ENCODE measurements at regions not wholly inside any gene's neighbourhood (a gene's known extent, or its start where the extent isn't known, plus 50 kb on each side); places are given as distances from the start of the nearest gene placed in this dataset.

DNA sequence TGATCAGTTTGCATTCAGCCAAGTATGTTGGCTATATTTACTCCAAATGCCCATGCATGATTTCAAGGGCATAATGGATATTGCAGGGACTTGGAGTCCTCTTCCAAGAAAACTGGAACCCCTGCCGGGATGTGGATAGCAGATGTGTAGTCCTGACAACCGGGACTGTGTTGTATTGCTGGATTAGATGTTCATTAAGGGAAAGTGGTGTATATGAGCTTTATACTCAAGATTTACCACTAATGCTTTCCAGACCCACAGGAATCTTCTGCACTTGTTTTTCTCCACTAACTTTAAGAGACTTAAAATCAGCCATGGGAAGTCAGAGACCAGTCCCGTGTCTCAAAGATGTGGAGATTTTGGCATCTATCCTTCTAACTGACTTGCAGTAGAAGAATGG is 770.9 kb downstream of the HDGFL1 start:
- Mint-ChIP-seq H3K4me3 (no peak overlapping the region), H3K4me1 (no peaks in the 10 kb centered on the region), H3K36me3 (no peaks in the 10 kb centered on the region), H3K9me3 (no peaks in the 10 kb centered on the region), H3K27ac (no peak overlapping the region), H3K27me3 (no peaks in the 10 kb centered on the region)
- DNase-seq, result no peak

DNA sequence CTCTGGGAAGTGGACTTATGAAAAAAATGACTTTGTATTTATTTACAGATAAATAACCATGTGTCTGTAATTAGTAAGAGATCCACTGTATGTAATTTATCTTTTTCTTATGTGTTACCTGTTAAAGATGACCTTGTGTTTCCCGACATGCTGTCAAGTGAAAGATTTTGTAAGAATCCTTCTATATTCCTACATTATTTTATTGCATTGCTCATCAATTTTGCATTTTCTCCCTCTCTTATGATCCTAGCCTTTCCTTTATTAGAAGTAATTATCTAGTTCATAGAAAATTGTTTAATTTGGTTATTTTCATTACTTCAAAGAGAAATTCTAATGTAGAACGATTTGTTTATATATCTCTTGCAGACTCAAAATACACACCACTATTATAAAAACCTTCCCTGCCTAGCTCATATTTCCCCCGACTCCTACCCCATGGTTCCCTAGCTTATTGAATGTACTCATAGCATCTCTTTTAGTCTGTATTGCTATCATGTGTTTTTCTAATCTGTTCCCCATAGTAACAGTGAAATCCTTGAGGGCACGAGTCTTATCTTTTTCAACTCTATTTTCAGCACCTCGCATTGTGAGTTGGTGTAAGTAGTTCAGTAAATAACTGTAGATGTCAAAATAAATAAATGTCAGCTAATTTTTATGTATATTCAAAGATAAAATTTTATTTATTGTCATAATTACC is 774.4 kb downstream of the HDGFL1 start:
- H3K27me3 Mint-ChIP-seq, result no peaks in the 10 kb centered on the region
- H3K4me1 Mint-ChIP-seq, result no peaks in the 10 kb centered on the region
- no peaks in the 10 kb centered on the region for H3K36me3 Mint-ChIP-seq
- no peak overlapping the region for H3K27ac Mint-ChIP-seq
- no peak for DNase-seq
- H3K9me3 Mint-ChIP-seq, result no peaks in the 10 kb centered on the region
- no peak overlapping the region for H3K4me3 Mint-ChIP-seq

- Mint-ChIP-seq H3K9me3 (no peaks in the 10 kb centered on the region), H3K27ac (no peak overlapping the region), H3K4me3 (no peak overlapping the region), H3K4me1 (no peaks in the 10 kb centered on the region), H3K27me3 (no peaks in the 10 kb centered on the region), H3K36me3 (no peaks in the 10 kb centered on the region)
- no peak for DNase-seq
These were observed 777.8 kb upstream of the NRSN1 start for GRCh38 chr6:23348185-23348584.

DNA sequence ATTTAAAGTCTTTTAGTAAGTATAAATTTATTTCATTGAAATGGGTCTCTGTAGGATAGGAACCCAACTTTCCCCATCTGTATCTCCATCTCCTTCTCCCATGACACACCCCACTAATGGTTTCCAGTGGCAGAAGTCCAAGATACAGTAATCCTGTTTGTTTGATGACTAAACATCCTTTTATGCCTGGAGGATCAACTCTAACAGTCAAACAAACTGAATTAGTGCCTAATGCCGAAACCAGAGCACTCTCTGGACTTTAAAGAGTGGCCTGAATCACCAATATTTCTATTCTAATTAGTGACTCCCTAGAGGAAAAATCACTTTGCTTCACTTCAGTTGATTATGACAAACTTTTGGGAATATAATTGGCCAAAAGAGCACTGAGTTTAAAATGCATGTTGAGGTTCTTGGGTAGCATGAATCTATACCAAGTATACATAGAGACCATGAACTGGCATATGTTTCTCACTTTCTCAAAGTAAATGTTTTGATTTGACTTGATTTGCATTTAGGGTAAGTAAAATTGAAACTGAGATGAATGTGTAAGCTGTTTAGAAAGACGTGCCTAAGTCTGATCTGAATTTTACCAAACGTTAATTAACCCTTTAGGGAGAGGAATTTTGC is 776.4 kb upstream of the NRSN1 start:
- H3K27me3 Mint-ChIP-seq, result no peaks in the 10 kb centered on the region
- H3K9me3 Mint-ChIP-seq, result no peaks in the 10 kb centered on the region
- no peaks in the 10 kb centered on the region for H3K36me3 Mint-ChIP-seq
- no peak overlapping the region for H3K27ac Mint-ChIP-seq
- no peak overlapping the region for H3K4me3 Mint-ChIP-seq
- H3K4me1 Mint-ChIP-seq, result no peaks in the 10 kb centered on the region
- DNase-seq, result no peak

- Mint-ChIP-seq H3K9me3 (no peaks in the 10 kb centered on the region), H3K4me3 (no peak overlapping the region), H3K4me1 (no peaks in the 10 kb centered on the region), H3K27me3 (no peaks in the 10 kb centered on the region), H3K27ac (no peak overlapping the region), H3K36me3 (no peaks in the 10 kb centered on the region)
- DNase-seq, result no peak
These were observed 775.1 kb upstream of the NRSN1 start for GRCh38 chr6:23350752-23351453.

DNA sequence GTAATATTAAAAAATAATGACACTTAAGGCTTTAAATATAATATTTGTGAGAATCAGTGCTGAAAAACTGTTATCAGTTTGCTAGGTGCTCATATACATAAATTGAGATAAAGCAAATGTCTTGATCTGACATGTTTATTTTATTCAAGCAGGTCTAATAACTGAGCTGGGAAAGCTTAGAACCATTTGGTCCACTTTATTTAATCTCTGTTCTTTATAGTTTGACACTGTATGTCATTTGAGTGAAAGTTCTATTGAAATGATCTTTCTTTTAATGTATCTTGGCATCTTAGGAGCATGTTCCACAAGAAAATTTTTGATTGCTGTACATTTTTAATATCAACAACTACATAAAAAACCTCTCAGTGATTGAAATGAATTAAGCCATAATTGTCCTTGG is 772.0 kb upstream of the NRSN1 start:
- peaks cover 4% of the 10 kb centered on the region for H3K9me3 Mint-ChIP-seq
- no peak overlapping the region for H3K4me3 Mint-ChIP-seq
- H3K27me3 Mint-ChIP-seq, result no peaks in the 10 kb centered on the region
- H3K36me3 Mint-ChIP-seq, result no peaks in the 10 kb centered on the region
- DNase-seq, result no peak
- H3K27ac Mint-ChIP-seq, result no peak overlapping the region
- H3K4me1 Mint-ChIP-seq, result no peaks in the 10 kb centered on the region

DNA sequence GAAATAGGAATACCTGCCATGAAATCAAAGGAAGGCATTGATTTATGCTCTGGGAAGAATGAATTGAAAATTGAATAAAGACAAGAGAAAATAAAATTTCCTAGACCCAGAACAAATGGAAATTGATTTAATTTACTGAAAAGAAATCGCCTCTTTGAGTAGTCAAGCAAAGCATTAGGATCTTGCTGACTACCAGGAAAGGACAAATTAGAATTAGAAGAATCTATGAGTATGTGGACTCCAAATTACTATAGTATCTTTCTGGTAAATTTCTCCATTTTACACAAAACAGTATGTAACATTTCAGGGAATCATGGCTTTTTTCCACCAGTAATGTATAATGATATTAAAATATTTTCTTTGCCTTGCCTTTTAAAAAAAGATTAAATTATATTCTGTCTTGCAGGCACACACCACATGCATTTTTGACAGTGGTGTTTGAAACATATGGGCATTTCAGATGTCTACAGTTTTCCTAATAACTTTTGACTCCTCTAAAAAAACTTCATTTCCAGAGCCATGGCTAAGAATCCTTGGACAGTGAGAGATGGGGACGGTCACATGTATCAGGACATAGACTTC is 768.7 kb upstream of the NRSN1 start:
- no peak overlapping the region for H3K4me3 Mint-ChIP-seq
- H3K9me3 Mint-ChIP-seq, result peaks cover 7% of the 10 kb centered on the region
- no peak overlapping the region for H3K27ac Mint-ChIP-seq
- no peak for DNase-seq
- no peaks in the 10 kb centered on the region for H3K4me1 Mint-ChIP-seq
- H3K27me3 Mint-ChIP-seq, result no peaks in the 10 kb centered on the region
- H3K36me3 Mint-ChIP-seq, result no peaks in the 10 kb centered on the region

- H3K27ac Mint-ChIP-seq, result no peak overlapping the region
- no peak for DNase-seq
- no peak overlapping the region for H3K4me3 Mint-ChIP-seq
- H3K4me1 Mint-ChIP-seq, result no peaks in the 10 kb centered on the region
- peaks cover 3% of the 10 kb centered on the region for H3K27me3 Mint-ChIP-seq
- peaks cover 4% of the 10 kb centered on the region for H3K9me3 Mint-ChIP-seq
- no peaks in the 10 kb centered on the region for H3K36me3 Mint-ChIP-seq
These were observed 760.3 kb upstream of the NRSN1 start for GRCh38 chr6:23365732-23366131.

DNA sequence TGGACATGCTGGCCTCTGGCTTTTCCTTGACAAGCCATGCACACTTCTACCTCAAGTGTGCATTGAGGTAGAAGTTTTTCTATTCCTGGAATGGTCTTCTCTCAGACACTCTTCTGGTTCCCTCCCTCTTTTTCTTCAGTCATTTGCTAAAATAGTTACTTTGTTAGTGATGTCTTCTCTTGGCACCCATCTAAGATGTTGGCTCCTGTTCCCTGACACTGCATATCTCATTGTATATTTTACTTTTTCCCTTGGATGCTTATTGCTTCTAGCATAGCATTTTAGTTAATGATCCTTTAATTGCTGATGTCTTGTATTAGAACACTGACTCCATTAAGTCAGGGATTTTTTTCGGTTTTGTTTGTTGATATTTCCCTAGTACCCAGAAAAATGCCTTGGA is 758.7 kb upstream of the NRSN1 start:
- Mint-ChIP-seq H3K27me3 (peaks cover 3% of the 10 kb centered on the region), H3K36me3 (no peaks in the 10 kb centered on the region), H3K4me3 (no peak overlapping the region), H3K27ac (no peak overlapping the region), H3K9me3 (peaks cover 2% of the 10 kb centered on the region), H3K4me1 (no peaks in the 10 kb centered on the region)
- no peak for DNase-seq

- no peak overlapping the region for H3K27ac Mint-ChIP-seq
These were observed 757.5 kb upstream of the NRSN1 start for GRCh38 chr6:23368557-23368956.

DNA sequence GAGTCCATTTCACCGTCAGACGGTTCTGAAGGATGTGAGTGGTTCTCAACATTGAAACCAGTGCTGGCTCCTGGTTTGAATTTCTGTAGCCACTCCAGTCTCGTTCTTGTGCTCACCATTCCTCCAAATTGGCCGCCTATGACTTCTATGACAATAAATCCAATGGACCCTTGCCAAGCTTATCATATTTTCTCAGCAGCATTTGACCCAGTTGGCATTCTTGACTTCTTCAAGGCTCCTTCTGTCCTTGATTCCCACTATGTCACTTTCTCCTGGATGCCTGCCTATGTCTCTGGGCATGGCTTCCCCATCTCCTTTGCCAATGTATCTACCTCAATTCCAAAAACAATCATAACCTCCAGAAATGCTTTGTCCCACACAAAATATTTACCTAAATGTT is 756.0 kb upstream of the NRSN1 start:
- Mint-ChIP-seq H3K9me3 (no peaks in the 10 kb centered on the region), H3K4me3 (no peak overlapping the region), H3K36me3 (no peaks in the 10 kb centered on the region), H3K27ac (no peak overlapping the region), H3K27me3 (peaks cover 3% of the 10 kb centered on the region), H3K4me1 (no peaks in the 10 kb centered on the region)
- DNase-seq, result no peak

More at GRCh38 chr6:23368557-23368956, 757.5 kb upstream of the NRSN1 start:
- Mint-ChIP-seq H3K27me3 (peaks cover 3% of the 10 kb centered on the region), H3K36me3 (no peaks in the 10 kb centered on the region), H3K4me3 (no peak overlapping the region), H3K9me3 (peaks cover 1% of the 10 kb centered on the region), H3K4me1 (no peaks in the 10 kb centered on the region)
- DNase-seq, result no peak

- H3K27ac Mint-ChIP-seq, result no peak overlapping the region
- DNase-seq, result no peak
- H3K9me3 Mint-ChIP-seq, result no peaks in the 10 kb centered on the region
- H3K27me3 Mint-ChIP-seq, result peaks cover 3% of the 10 kb centered on the region
- no peak overlapping the region for H3K4me3 Mint-ChIP-seq
- H3K36me3 Mint-ChIP-seq, result no peaks in the 10 kb centered on the region
- H3K4me1 Mint-ChIP-seq, result no peaks in the 10 kb centered on the region
These were observed 754.7 kb upstream of the NRSN1 start for GRCh38 chr6:23371132-23371915.

- Mint-ChIP-seq H3K4me3 (no peak overlapping the region), H3K36me3 (no peaks in the 10 kb centered on the region), H3K9me3 (no peaks in the 10 kb centered on the region), H3K27me3 (no peaks in the 10 kb centered on the region), H3K27ac (no peak overlapping the region), H3K4me1 (no peaks in the 10 kb centered on the region)
- DNase-seq, result no peak
These were observed 748.2 kb upstream of the NRSN1 start for GRCh38 chr6:23377830-23378229.

- Mint-ChIP-seq H3K36me3 (no peaks in the 10 kb centered on the region), H3K4me3 (no peak overlapping the region)
These were observed 745.5 kb upstream of the NRSN1 start for GRCh38 chr6:23380465-23380864.

More at GRCh38 chr6:23380465-23380864, 745.5 kb upstream of the NRSN1 start:
- Mint-ChIP-seq H3K27me3 (no peaks in the 10 kb centered on the region), H3K27ac (no peak overlapping the region), H3K9me3 (no peaks in the 10 kb centered on the region), H3K4me1 (no peaks in the 10 kb centered on the region)
- no peak for DNase-seq

Measured in activated naive CD8-positive, alpha-beta T cell treated with anti-CD3 and anti-CD28 coated beads for 36 hours (primary cell).